Heart left ventricle (tissue), 16 donors: ENCODE measurements at regions not wholly inside any gene's neighbourhood (a gene's known extent, or its start where the extent isn't known, plus 50 kb on each side); places are given as distances from the start of the nearest gene placed in this dataset.

Source experiments
- ATAC-seq, 4 donors: fragments of 200-7000 bp; cut with Tn5 transposase; one replicate each; pipeline ENCODE4 v1.9.1; 2020 to 2022; ENCODE audit warnings: moderate library complexity in 4 of 4, mild to moderate bottlenecking in 3 of 4, moderate number of reproducible peaks in 1 of 4
- DNase-seq, 5 donors: peaks; one replicate each; pipeline ENCODE4 v3.0.0-alpha.2; 2020
- H3K27ac ChIP-seq, 12 donors: fragments of 200-600 bp; sonication (generic) in 4 of 12; one replicate each; pipeline versions ENCODE4 v1.5.0 to v1.8.0; 2016 to 2022; ENCODE audit warnings: mild to moderate bottlenecking in 2 of 12
- H3K27me3 ChIP-seq, 9 donors: fragments of 200-600 bp; sonication (generic) in 2 of 9; one replicate each; pipeline versions ENCODE4 v1.5.1 to v1.8.0; 2016 to 2022; ENCODE audit warnings: mild to moderate bottlenecking in 3 of 9
- H3K36me3 ChIP-seq, 9 donors: fragments of 200-600 bp; sonication (generic) in 2 of 9; one replicate each; pipeline versions ENCODE4 v1.5.0 to v1.8.0; 2018 to 2022; ENCODE audit warnings: mild to moderate bottlenecking in 2 of 9
- H3K4me1 ChIP-seq, 12 donors: fragments of 200-600 bp; sonication (generic) in 4 of 12; one replicate each; pipeline versions ENCODE4 v1.5.0 to v1.8.0; 2016 to 2022; ENCODE audit warnings: mild to moderate bottlenecking in 3 of 12
- H3K4me3 ChIP-seq, 12 donors: fragments of 200-600 bp; sonication (generic) in 4 of 12; one replicate each; pipeline versions ENCODE4 v1.5.0 to v1.8.0; 2017 to 2022; ENCODE audit warnings: mild to moderate bottlenecking in 9 of 12, moderate library complexity in 4 of 12
- H3K9me3 ChIP-seq, 12 donors: fragments of 200-600 bp; sonication (generic) in 4 of 12; one replicate each; pipeline versions ENCODE4 v1.5.0 to v1.8.0; 2016 to 2022; ENCODE audit warnings: mild to moderate bottlenecking in 1 of 12
- POLR2A ChIP-seq, 2 donors: fragments of 450-650 bp; IDR thresholded peaks; one replicate each; pipeline ENCODE4 v1.6.1; 2017; ENCODE audit warnings: antibody characterized with exemption in 2 of 2, mild to moderate bottlenecking in 2 of 2, moderate library complexity in 2 of 2
- WGBS, 4 donors: extraction: QIAGEN DNeasy Blood & Tissue Kit in 2 of 4; methylation state at CpG; one replicate each; pipeline versions ENCODE4 v1.1.5 to v1.1.7; 2013 to 2018; 5-methylcytosine and 5-hydroxymethylcytosine counted together
- intact Hi-C, 10 donors: fragments of 100-400 bp; cut with DNase I; formaldehyde crosslinking; loops; one replicate each; pipeline versions ENCODE4 v1.11.1 to v1.14.2; 2022
- TF ChIP-seq, protein P1 (sequence below), 12 donors: fragments of 200-600 bp; sonication (generic) in 4 of 12; IDR thresholded peaks; one replicate each; pipeline versions ENCODE4 v1.5.0 to v1.8.0; 2018 to 2022; ENCODE audit warnings: antibody characterized with exemption in 12 of 12, mild to moderate bottlenecking in 5 of 12
- donor health status: ischemic (EF 13 %, LVEDD 7.1; RV severe dilation, severe dysfunction).
- donor health status: healthy with polysubstance abuse.
- donor health status: DM: no; HTN: yes; CAD: no.
- donor health status: DM: no; HTN: no; CAD: no.
- donor health status: ischemic (EF 25% LVEDD 6.9; RV normal size, moderate dysfunction).
- donor health status: ischemic (EF 25% LVEDD 5.7; RV mildly dilated, moderate dysfunction).
- donor health status: healthy.
- donor health status: DM: yes; HTN: yes; CAD: no.
- donor health status: ischemic (EF 35%, LVEDD 5.7; RV mildly dilated, moderate dysfunction).
- donor health status: nonischemic (EF 11% LVEDD 7.7; RV severe dilation, severe dysfunction).
- donor health status: DM: yes; HTN: yes; CAD: no.
- donor health status: PGD.
- donor health status: ischemic (EF 29% LVEDD 5.4; RV normal size, mild dysfunction).
- donor health status: nonischemic (EF 23%, LVEDD 6.1; RV moderate dilation, normal function).

DNA sequence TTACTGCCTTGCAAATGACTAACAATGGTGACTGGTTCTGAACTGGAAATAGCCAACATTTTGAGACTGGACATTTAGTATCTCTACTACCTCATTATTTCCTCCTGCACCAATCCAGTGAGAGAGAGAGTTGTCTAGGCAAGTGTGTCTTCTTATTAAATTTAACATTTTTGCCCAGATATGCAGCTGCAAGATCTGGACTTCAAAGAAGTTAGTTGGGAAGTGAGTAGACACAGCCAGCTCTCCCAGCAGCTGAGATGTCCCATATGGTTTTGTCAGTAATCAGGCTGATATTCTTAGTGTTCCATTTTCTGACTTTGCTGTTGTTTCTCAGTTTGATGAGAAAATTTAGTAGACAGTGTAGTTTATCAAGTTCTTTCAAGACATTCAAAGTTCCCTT lies 1778.8 kb upstream of the CDH6 start:
- Histone ChIP-seq H3K4me1 (no peaks in the 10 kb centered on the region), H3K27me3 (no peaks in the 10 kb centered on the region), H3K4me3 (no peak overlapping the region), H3K36me3 (no peaks in the 10 kb centered on the region), H3K9me3 (peaks cover 0 to 5% (median 0%) of the 10 kb centered on the region in 12 donors), H3K27ac (no peak overlapping the region)
- ATAC-seq (no peak), DNase-seq (no peak)
- intact Hi-C loops = no loop called here
- no peak for TF ChIP-seq POLR2A (IDR thresholded peaks at IDR 0.05)
- TF ChIP-seq, protein P1, sequence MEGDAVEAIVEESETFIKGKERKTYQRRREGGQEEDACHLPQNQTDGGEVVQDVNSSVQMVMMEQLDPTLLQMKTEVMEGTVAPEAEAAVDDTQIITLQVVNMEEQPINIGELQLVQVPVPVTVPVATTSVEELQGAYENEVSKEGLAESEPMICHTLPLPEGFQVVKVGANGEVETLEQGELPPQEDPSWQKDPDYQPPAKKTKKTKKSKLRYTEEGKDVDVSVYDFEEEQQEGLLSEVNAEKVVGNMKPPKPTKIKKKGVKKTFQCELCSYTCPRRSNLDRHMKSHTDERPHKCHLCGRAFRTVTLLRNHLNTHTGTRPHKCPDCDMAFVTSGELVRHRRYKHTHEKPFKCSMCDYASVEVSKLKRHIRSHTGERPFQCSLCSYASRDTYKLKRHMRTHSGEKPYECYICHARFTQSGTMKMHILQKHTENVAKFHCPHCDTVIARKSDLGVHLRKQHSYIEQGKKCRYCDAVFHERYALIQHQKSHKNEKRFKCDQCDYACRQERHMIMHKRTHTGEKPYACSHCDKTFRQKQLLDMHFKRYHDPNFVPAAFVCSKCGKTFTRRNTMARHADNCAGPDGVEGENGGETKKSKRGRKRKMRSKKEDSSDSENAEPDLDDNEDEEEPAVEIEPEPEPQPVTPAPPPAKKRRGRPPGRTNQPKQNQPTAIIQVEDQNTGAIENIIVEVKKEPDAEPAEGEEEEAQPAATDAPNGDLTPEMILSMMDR (IDR thresholded peaks at IDR 0.05) = no peak

- 7 to 41% (median 21%) methylated on average over 1 of the region's 1 CpG for WGBS, 4 donors
- H3K4me3 ChIP-seq = no peak overlapping the region
- no peaks in the 10 kb centered on the region for H3K27me3 ChIP-seq
- DNase-seq (no peak), ATAC-seq (no peak)
- no peaks in the 10 kb centered on the region for H3K36me3 ChIP-seq
- intact Hi-C loops = no loop called here
- no peak overlapping the region for H3K27ac ChIP-seq
- no peaks in the 10 kb centered on the region for H3K4me1 ChIP-seq
- peaks cover 0 to 15% (median 0%) of the 10 kb centered on the region in 12 donors for H3K9me3 ChIP-seq
- TF ChIP-seq, protein P1 (IDR thresholded peaks at IDR 0.05) = no peak
- TF ChIP-seq POLR2A (IDR thresholded peaks at IDR 0.05) = no peak
Measured at GRCh38 chr5:29412979-29413378, 1780.5 kb upstream of the CDH6 start.

DNA sequence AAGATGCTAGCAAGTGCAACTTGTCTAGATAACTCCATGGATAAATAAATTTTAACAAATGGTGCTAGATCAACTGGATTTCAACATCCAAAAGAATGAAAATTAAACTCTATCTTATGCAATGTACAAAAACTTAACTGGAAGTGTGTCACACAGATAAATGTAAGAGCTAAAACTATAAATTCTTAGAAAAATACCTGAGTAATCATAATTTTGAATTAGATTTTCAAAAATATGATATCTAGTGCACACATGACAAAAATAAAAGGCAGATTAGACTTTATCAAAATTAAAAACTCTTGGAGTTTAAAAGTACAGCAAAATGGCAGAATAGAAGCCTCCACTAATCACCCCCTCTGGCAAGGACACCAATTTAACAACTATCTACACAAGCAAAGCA lies 1791.2 kb upstream of the CDH6 start:
- peaks cover 0 to 45% (median 6%) of the 10 kb centered on the region in 12 donors for H3K9me3 ChIP-seq
- no peak for ATAC-seq

DNA sequence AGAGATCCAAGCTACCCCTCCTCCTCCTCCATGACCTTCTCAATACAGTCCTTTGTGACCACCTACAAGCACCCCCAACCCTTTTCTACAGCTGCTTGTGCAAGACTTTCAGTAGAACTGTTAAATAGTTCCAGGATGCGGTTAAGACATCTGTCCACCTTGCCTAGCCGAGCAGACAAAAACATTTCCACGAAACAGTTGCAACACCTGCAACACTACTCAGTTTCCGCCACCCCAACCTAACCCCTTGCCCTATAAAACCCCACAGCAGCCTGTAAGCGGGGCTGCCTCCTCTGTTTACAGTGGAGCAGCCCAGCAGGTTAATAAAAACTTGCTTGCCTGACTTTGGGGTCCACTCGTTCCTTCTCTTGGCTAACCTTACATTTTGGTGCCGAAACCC lies 1803.5 kb upstream of the CDH6 start:
- H3K9me3 ChIP-seq = peaks cover 0 to 8% (median 0%) of the 10 kb centered on the region in 12 donors
- 80 to 87% (median 84%) methylated on average over 7 of the region's 7 CpGs for WGBS, 4 donors
- ATAC-seq = no peak

More for the DNA sequence above, 1791.2 kb upstream of the CDH6 start:
- DNase-seq = no peak
- intact Hi-C loops = no loop called here
- Histone ChIP-seq H3K36me3 (no peaks in the 10 kb centered on the region), H3K4me3 (no peak overlapping the region), H3K27me3 (no peaks in the 10 kb centered on the region), H3K27ac (no peak overlapping the region), H3K4me1 (no peaks in the 10 kb centered on the region)
- TF ChIP-seq, protein P1 (IDR thresholded peaks at IDR 0.05) = no peak
- TF ChIP-seq POLR2A (IDR thresholded peaks at IDR 0.05) = no peak

More for the DNA sequence above, 1803.5 kb upstream of the CDH6 start:
- H3K4me3 ChIP-seq = no peak overlapping the region
- no peaks in the 10 kb centered on the region for H3K27me3 ChIP-seq
- intact Hi-C loops = no loop called here
- TF ChIP-seq, protein P1 (IDR thresholded peaks at IDR 0.05) = no peak
- TF ChIP-seq POLR2A (IDR thresholded peaks at IDR 0.05) = no peak
- no peaks in the 10 kb centered on the region for H3K36me3 ChIP-seq
- DNase-seq = no peak
- H3K4me1 ChIP-seq = no peaks in the 10 kb centered on the region
- no peak overlapping the region for H3K27ac ChIP-seq
